ENCODE measurements at regions not wholly inside any gene's neighbourhood (a gene's known extent, or its start where the extent isn't known, plus 50 kb on each side); places are given as distances from the start of the nearest gene placed in this dataset.

- Histone ChIP-seq H2AFZ (ENCODE audit: low read depth, low read length) (no peak overlapping the region), H3K27me3 (ENCODE audit: insufficient read depth, low read length, poor library complexity) (peaks cover 3% of the 10 kb centered on the region), H3K27ac (ENCODE audit: low read length) (no peak overlapping the region), H3K4me2 (ENCODE audit: insufficient read depth, low read length) (no peak overlapping the region), H4K20me1 (ENCODE audit: insufficient read depth, low read length) (no peaks in the 10 kb centered on the region), H3K79me2 (ENCODE audit: insufficient read depth, low read length) (no peaks in the 10 kb centered on the region), H3K9ac (ENCODE audit: low read depth, low read length) (no peak overlapping the region), H3K36me3 (ENCODE audit: insufficient read depth, low read length) (no peaks in the 10 kb centered on the region), H3K4me3 (ENCODE audit: low read depth in 1 of 2, low read length in 2 of 2) (no peak overlapping the region), H3K4me1 (ENCODE audit: insufficient read depth, low read length) (no peaks in the 10 kb centered on the region), H3K9me3 (ENCODE audit: insufficient read depth, low read length, severe bottlenecking) (no peaks in the 10 kb centered on the region)
- no peak for ATAC-seq (ENCODE audit: insufficient read depth, low read depth)
- DNase-seq: no peak
- TF ChIP-seq CTCF (IDR thresholded peaks at IDR 0.05; ENCODE audit: borderline replicate concordance, extremely low read depth, low read length, poor library complexity, severe bottlenecking): no peak
- TF ChIP-seq EZH2 (IDR thresholded peaks at IDR 0.05; ENCODE audit: borderline replicate concordance, low read depth, low read length, severe bottlenecking): no peak
Observed at GRCh38 chr11:69985641-69986439, 92.3 kb upstream of the ANO1 start.

GRCh38 chr11:69986440-69986787, 91.7 kb upstream of the ANO1 start:
- Histone ChIP-seq H3K9ac (ENCODE audit: low read depth, low read length) (no peak overlapping the region), H3K79me2 (ENCODE audit: insufficient read depth, low read length) (no peaks in the 10 kb centered on the region), H4K20me1 (ENCODE audit: insufficient read depth, low read length) (no peaks in the 10 kb centered on the region), H3K27ac (ENCODE audit: low read length) (no peak overlapping the region), H2AFZ (ENCODE audit: low read depth, low read length) (no peak overlapping the region), H3K4me1 (ENCODE audit: insufficient read depth, low read length) (no peaks in the 10 kb centered on the region), H3K36me3 (ENCODE audit: insufficient read depth, low read length) (no peaks in the 10 kb centered on the region), H3K27me3 (ENCODE audit: insufficient read depth, low read length, poor library complexity) (peaks cover 3% of the 10 kb centered on the region), H3K4me3 (ENCODE audit: low read depth in 1 of 2, low read length in 2 of 2) (no peak overlapping the region), H3K4me2 (ENCODE audit: insufficient read depth, low read length) (no peak overlapping the region), H3K9me3 (ENCODE audit: insufficient read depth, low read length, severe bottlenecking) (no peaks in the 10 kb centered on the region)
- ATAC-seq (ENCODE audit: insufficient read depth, low read depth) (no peak), DNase-seq (no peak)
- TF ChIP-seq EZH2 (IDR thresholded peaks at IDR 0.05; ENCODE audit: borderline replicate concordance, low read depth, low read length, severe bottlenecking) (no peak), CTCF (IDR thresholded peaks at IDR 0.05; ENCODE audit: borderline replicate concordance, extremely low read depth, low read length, poor library complexity, severe bottlenecking) (no peak)

- Histone ChIP-seq H3K9me3 (ENCODE audit: insufficient read depth, low read length, severe bottlenecking) (no peaks in the 10 kb centered on the region), H3K4me3 (ENCODE audit: low read depth in 1 of 2, low read length in 2 of 2) (no peak overlapping the region), H3K36me3 (ENCODE audit: insufficient read depth, low read length) (no peaks in the 10 kb centered on the region), H2AFZ (ENCODE audit: low read depth, low read length) (no peak overlapping the region), H3K9ac (ENCODE audit: low read depth, low read length) (no peak overlapping the region), H3K79me2 (ENCODE audit: insufficient read depth, low read length) (no peaks in the 10 kb centered on the region), H3K27me3 (ENCODE audit: insufficient read depth, low read length, poor library complexity) (peaks cover 3% of the 10 kb centered on the region), H3K4me1 (ENCODE audit: insufficient read depth, low read length) (no peaks in the 10 kb centered on the region), H3K27ac (ENCODE audit: low read length) (no peak overlapping the region), H3K4me2 (ENCODE audit: insufficient read depth, low read length) (no peak overlapping the region), H4K20me1 (ENCODE audit: insufficient read depth, low read length) (no peaks in the 10 kb centered on the region)
- DNase-seq (no peak), ATAC-seq (ENCODE audit: insufficient read depth, low read depth) (no peak)
- no peak for TF ChIP-seq EZH2 (IDR thresholded peaks at IDR 0.05; ENCODE audit: borderline replicate concordance, low read depth, low read length, severe bottlenecking)
- TF ChIP-seq CTCF (IDR thresholded peaks at IDR 0.05; ENCODE audit: borderline replicate concordance, extremely low read depth, low read length, poor library complexity, severe bottlenecking): no peak
Observed at GRCh38 chr11:69986830-69987229, 91.3 kb upstream of the ANO1 start.

Data from DND-41 (cell line).